ENCODE measurements at regions not wholly inside any gene's neighbourhood (a gene's known extent, or its start where the extent isn't known, plus 50 kb on each side); places are given as distances from the start of the nearest gene placed in this dataset.

GRCh38 chr4:14874990-14875389 is 127.3 kb upstream of the CPEB2 start:
- Mint-ChIP-seq H3K36me3 (ENCODE audit: low read depth) (no peaks in the 10 kb centered on the region), H3K4me1 (peaks cover 7% of the 10 kb centered on the region), H3K27ac (no peak overlapping the region), H3K27me3 (peaks cover 7% of the 10 kb centered on the region), H3K4me3 (no peak overlapping the region), H3K9me3 (no peaks in the 10 kb centered on the region)
- peak; percentile 85 for ATAC-seq (replicated peaks)

DNA sequence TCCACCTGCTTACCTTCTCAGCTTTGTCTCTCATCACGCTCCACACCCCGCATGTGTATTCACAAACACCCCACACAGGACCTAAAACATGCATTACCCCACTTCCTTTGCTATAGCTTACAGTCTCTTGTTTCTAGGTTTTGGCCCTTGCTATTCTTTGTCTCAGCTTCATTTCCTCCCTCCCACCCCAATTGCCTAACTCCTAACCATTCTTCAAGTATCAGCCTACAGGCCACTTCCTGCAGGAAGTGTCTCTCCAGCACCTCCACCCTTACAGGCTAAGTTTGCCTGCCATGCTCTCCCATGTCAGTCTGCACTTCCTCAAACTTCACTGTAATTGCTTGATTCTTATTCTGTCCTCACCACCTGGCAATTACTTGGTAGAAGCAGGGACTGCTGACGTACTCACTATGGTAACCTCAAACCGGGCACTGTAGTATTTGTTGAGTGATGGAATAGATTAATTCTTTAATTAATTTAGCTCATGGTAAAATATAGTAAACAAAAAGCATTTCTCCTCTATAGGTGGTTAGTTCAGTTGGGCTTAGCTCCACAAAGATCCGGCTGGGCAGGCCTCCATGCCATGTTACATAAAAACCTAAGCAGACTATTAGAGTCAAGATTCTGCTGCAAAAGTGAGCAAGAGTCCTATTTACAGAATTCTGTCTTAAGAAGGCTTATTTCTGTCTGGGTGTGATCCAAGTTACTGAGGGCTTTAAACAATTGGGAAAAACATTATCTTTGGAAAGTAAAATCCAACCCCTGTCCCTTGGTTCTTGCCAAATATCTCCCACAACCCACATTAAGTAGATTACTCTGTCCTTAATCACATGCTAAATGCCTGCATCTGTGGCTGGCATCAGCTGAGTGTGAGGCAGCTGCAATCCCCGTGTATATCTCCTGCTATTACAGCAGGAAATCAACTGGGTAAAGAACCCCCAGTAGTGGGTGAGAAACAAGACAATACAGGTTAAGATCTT is 124.7 kb upstream of the CPEB2 start:
- ATAC-seq (replicated peaks) = no peak
- Mint-ChIP-seq H3K27ac (no peak overlapping the region), H3K36me3 (ENCODE audit: low read depth) (no peaks in the 10 kb centered on the region), H3K9me3 (no peaks in the 10 kb centered on the region), H3K4me3 (no peak overlapping the region), H3K4me1 (peaks cover 7% of the 10 kb centered on the region), H3K27me3 (peaks cover 3% of the 10 kb centered on the region)

GRCh38 chr4:14878681-14879080 is 123.6 kb upstream of the CPEB2 start:
- no peak for ATAC-seq (replicated peaks)
- Mint-ChIP-seq H3K9me3 (no peaks in the 10 kb centered on the region), H3K4me3 (no peak overlapping the region), H3K27me3 (peaks cover 4% of the 10 kb centered on the region), H3K4me1 (peaks cover 7% of the 10 kb centered on the region), H3K27ac (no peak overlapping the region), H3K36me3 (ENCODE audit: low read depth) (no peaks in the 10 kb centered on the region)

DNA sequence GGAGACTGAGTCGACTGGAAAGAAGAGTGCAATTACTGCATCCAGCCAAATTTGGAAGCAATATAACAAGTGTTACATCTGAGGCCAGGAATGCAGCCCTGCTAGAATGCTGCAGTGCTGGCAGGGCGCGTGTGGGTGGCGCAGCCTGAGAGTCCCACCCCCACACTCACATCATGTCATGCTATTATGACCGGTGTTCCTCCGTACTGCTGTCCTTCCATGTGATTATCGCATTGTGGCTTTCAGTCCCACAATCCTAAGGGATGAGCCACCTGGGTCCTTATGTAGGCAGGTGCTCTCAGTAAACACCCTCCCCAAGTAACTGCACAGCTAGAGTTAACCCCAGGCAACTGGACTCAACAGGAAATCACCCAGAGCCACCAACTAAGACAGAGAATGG is 122.6 kb upstream of the CPEB2 start:
- Mint-ChIP-seq H3K9me3 (no peaks in the 10 kb centered on the region), H3K36me3 (ENCODE audit: low read depth) (no peaks in the 10 kb centered on the region), H3K27me3 (peaks cover 9% of the 10 kb centered on the region), H3K4me3 (no peak overlapping the region), H3K4me1 (peaks cover 7% of the 10 kb centered on the region), H3K27ac (no peak overlapping the region)
- ATAC-seq (replicated peaks) = no peak

DNA sequence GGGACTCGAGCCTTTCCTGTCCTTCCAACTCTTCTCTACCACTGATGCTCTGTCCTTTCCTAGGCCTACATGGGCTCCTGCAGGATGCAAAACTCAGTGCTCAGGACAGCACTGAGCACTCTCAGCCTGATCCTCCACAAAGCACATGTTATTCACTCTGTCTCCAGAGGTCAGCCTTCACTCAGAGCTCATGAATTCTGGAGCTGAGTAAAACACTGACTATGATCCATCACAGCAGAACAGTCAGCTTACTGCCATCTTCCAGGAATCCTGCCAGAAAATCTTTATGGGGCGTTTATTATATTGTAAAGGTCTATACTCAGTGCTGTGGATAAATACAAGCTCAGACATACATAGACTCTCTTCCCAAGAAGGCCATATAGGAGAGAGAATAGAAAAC is 121.5 kb upstream of the CPEB2 start:
- ATAC-seq (replicated peaks) = no peak
- no peaks in the 10 kb centered on the region for H3K36me3 Mint-ChIP-seq (ENCODE audit: low read depth)
- H3K27ac Mint-ChIP-seq = no peak overlapping the region
- peaks cover 10% of the 10 kb centered on the region for H3K27me3 Mint-ChIP-seq
- no peaks in the 10 kb centered on the region for H3K9me3 Mint-ChIP-seq
- no peak overlapping the region for H3K4me3 Mint-ChIP-seq
- H3K4me1 Mint-ChIP-seq = peaks cover 7% of the 10 kb centered on the region

DNA sequence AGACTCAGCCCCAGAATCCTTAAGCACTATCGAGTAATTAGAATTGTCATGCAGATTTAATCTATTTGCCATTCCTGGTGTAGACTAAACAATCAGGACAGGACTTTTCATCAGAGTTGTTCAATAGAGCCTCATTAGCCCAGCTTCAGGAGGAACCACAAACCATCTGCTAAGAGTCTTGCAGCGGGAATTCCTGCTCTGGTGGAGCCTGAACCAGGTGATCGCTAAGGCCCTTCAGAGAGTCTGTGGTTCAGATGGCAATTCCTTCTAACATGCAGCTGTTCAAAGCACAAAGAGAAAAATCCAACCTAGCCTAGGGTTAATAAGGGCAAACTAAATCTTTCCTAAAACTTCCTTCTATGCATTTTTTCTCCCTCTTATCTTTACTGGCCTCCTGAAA is 119.1 kb upstream of the CPEB2 start:
- no peaks in the 10 kb centered on the region for H3K9me3 Mint-ChIP-seq
- H3K4me3 Mint-ChIP-seq = no peak overlapping the region
- H3K4me1 Mint-ChIP-seq = no peaks in the 10 kb centered on the region
- peaks cover 10% of the 10 kb centered on the region for H3K27me3 Mint-ChIP-seq
- H3K27ac Mint-ChIP-seq = no peak overlapping the region
- H3K36me3 Mint-ChIP-seq (ENCODE audit: low read depth) = no peaks in the 10 kb centered on the region
- no peak for ATAC-seq (replicated peaks)

GRCh38 chr4:14883661-14884060 is 118.6 kb upstream of the CPEB2 start:
- Mint-ChIP-seq H3K4me1 (no peaks in the 10 kb centered on the region), H3K27me3 (peaks cover 10% of the 10 kb centered on the region), H3K9me3 (no peaks in the 10 kb centered on the region), H3K36me3 (ENCODE audit: low read depth) (no peaks in the 10 kb centered on the region), H3K4me3 (no peak overlapping the region), H3K27ac (no peak overlapping the region)
- no peak for ATAC-seq (replicated peaks)

DNA sequence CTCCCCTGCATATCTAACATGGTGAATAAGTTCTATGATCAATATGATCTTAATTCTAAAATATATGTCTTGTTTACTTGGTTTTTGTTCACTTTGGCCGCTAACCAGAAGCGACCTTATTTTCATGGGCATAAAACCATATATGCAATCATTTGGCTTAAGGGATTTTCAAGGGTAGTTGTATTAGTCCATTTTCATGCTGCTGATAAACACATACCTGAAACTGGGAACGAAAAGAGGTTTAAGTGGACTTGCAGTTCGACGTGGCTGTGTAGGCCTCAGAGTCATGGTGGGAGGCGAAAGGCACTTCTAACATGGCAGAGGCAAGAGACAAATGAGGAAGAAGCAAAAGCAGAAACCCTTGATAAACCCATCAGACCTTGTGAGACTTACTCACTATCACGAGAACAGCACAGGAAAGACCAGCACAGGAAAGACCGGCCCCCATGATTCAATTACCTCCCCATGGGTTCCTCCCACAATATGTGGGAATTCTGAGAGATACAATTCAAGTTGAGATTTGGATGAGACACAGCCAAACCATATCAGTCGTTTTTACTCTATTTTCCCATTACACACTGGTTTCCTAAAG is 114.3 kb upstream of the CPEB2 start:
- Mint-ChIP-seq H3K36me3 (ENCODE audit: low read depth) (no peaks in the 10 kb centered on the region), H3K4me3 (no peak overlapping the region), H3K9me3 (no peaks in the 10 kb centered on the region), H3K27me3 (peaks cover 10% of the 10 kb centered on the region), H3K27ac (no peak overlapping the region), H3K4me1 (no peaks in the 10 kb centered on the region)
- ATAC-seq (replicated peaks) = no peak

GRCh38 chr4:14888790-14889572 is 113.3 kb upstream of the CPEB2 start:
- H3K4me1 Mint-ChIP-seq = no peaks in the 10 kb centered on the region
- peaks cover 6% of the 10 kb centered on the region for H3K27me3 Mint-ChIP-seq

GRCh38 chr4:14892563-14892962 is 109.7 kb upstream of the CPEB2 start:
- Mint-ChIP-seq H3K27ac (no peak overlapping the region), H3K4me1 (no peaks in the 10 kb centered on the region), H3K9me3 (no peaks in the 10 kb centered on the region), H3K4me3 (no peak overlapping the region), H3K27me3 (no peaks in the 10 kb centered on the region), H3K36me3 (ENCODE audit: low read depth) (no peaks in the 10 kb centered on the region)
- no peak for ATAC-seq (replicated peaks)

More at GRCh38 chr4:14888790-14889572, 113.3 kb upstream of the CPEB2 start:
- Mint-ChIP-seq H3K4me3 (no peak overlapping the region), H3K36me3 (ENCODE audit: low read depth) (no peaks in the 10 kb centered on the region), H3K27ac (no peak overlapping the region), H3K9me3 (no peaks in the 10 kb centered on the region)
- no peak for ATAC-seq (replicated peaks)

DNA sequence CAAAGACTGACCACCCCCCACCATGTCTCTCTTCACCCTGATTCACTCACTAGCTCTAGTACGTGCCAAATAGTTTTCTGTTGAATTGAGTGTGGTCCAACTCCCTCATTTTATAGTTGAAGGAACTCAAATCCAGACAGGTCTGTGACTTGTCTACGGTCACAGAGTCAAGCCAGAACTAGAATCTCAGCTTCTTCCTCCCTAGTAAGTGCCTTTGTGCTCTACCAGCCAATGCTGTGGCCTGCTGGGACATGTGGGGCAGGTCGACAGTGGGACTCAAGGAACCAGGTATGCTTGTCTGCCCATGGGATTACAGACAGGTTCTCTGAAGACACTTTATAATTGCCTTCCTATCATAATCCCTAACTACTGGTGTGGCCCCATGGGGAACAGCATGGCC is 108.6 kb upstream of the CPEB2 start:
- no peak for ATAC-seq (replicated peaks)
- Mint-ChIP-seq H3K27ac (no peak overlapping the region), H3K9me3 (no peaks in the 10 kb centered on the region), H3K4me3 (no peak overlapping the region), H3K36me3 (ENCODE audit: low read depth) (no peaks in the 10 kb centered on the region), H3K4me1 (no peaks in the 10 kb centered on the region), H3K27me3 (no peaks in the 10 kb centered on the region)

DNA sequence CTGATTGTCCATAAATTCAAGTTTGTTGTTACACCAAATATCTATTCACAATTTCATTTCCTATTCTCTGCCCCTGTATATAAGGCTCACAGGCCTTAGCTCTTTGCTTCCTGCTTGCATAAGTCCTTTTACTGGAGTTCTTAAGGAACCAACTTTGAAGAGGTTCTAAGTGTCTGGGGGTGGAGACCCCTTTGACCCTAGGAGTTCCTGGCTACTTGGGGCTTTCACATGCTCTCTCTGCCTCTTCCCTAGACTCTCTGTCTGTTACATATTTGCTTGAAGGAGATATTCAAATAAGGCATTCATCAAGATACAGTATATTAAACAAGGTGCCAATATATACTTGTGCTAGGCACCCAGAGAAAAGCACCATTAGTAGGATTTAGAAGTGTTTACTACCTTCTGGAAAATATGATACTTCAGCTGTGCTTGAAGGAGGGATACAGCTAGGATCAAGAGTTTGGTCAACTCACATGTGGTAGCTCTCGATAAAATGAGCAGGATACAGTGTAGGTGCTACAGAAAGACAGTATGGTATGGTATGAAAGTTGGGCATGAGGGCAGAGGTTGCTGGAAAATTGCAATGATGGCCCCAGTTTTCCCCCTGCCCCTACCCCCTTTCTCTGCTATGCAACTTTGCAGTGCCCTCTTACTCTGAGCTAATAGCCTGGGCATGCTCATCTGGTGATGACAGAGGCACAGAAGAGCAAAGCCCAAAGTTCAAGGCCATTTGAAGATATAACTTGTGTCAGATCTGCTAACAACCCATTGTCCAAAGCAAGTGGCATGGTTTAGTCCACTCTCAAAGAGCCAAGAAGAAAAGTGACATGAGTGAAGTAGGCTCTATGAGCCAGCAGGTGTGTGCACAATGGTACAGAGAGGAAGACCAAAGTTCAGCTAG is 107.6 kb upstream of the CPEB2 start:
- no peak overlapping the region for H3K4me3 Mint-ChIP-seq
- H3K27me3 Mint-ChIP-seq = no peaks in the 10 kb centered on the region
- no peaks in the 10 kb centered on the region for H3K9me3 Mint-ChIP-seq
- no peak for ATAC-seq (replicated peaks)
- no peaks in the 10 kb centered on the region for H3K36me3 Mint-ChIP-seq (ENCODE audit: low read depth)
- H3K27ac Mint-ChIP-seq = no peak overlapping the region
- no peaks in the 10 kb centered on the region for H3K4me1 Mint-ChIP-seq

GRCh38 chr4:14896656-14897175 is 105.6 kb upstream of the CPEB2 start:
- no peaks in the 10 kb centered on the region for H3K27me3 Mint-ChIP-seq
- no peak overlapping the region for H3K4me3 Mint-ChIP-seq
- H3K36me3 Mint-ChIP-seq (ENCODE audit: low read depth) = no peaks in the 10 kb centered on the region
- no peak for ATAC-seq (replicated peaks)
- no peaks in the 10 kb centered on the region for H3K9me3 Mint-ChIP-seq
- no peaks in the 10 kb centered on the region for H3K4me1 Mint-ChIP-seq
- H3K27ac Mint-ChIP-seq = no peak overlapping the region

DNA sequence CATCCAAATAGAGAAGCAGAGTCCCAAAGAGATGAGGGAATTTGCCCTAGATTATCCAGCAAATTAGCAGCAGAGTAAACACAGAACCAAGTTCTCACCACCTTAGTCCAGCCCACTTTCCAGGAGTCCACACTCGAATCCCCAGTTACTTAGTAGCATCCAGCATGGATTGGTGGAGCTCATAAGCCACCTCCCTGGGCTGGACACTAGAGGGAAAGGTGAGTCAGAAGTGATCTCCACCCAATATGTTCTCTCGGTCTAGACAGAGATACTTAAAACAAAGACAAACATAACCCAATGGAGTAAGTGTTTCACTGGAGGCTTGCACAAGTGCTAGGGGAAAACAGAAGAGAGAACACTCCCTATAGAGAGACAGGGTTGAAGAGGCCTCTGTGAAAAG is 105.1 kb upstream of the CPEB2 start:
- Mint-ChIP-seq H3K4me3 (no peak overlapping the region), H3K9me3 (no peaks in the 10 kb centered on the region), H3K27me3 (no peaks in the 10 kb centered on the region), H3K36me3 (ENCODE audit: low read depth) (no peaks in the 10 kb centered on the region), H3K4me1 (no peaks in the 10 kb centered on the region), H3K27ac (no peak overlapping the region)
- no peak for ATAC-seq (replicated peaks)

Data from activated T-helper 17 cell treated with anti-CD3 and anti-CD28 coated beads, Interleukin-2, amount 50 U/mL, for 72 hours (primary cell).